ENCODE measurements at regions not wholly inside any gene's neighbourhood (a gene's known extent, or its start where the extent isn't known, plus 50 kb on each side); places are given as distances from the start of the nearest gene placed in this dataset.

GRCh38 chr6:155974811-155975323, 519.2 kb upstream of the NOX3 start:
- Histone ChIP-seq H3K36me3 (no peaks in the 10 kb centered on the region), H3K4me1 (replicated peaks) (no peaks in the 10 kb centered on the region), H3K9me3 (no peaks in the 10 kb centered on the region), H3K27ac (no peak overlapping the region), H3K27me3 (replicated peaks; ENCODE audit: insufficient read depth) (no peaks in the 10 kb centered on the region), H3K4me3 (no peak overlapping the region)
- no peak for TF ChIP-seq POLR2A (IDR thresholded peaks at IDR 0.05)
- TF ChIP-seq POLR2AphosphoS5 (IDR thresholded peaks at IDR 0.05), result no peak
- TF ChIP-seq, protein P1, sequence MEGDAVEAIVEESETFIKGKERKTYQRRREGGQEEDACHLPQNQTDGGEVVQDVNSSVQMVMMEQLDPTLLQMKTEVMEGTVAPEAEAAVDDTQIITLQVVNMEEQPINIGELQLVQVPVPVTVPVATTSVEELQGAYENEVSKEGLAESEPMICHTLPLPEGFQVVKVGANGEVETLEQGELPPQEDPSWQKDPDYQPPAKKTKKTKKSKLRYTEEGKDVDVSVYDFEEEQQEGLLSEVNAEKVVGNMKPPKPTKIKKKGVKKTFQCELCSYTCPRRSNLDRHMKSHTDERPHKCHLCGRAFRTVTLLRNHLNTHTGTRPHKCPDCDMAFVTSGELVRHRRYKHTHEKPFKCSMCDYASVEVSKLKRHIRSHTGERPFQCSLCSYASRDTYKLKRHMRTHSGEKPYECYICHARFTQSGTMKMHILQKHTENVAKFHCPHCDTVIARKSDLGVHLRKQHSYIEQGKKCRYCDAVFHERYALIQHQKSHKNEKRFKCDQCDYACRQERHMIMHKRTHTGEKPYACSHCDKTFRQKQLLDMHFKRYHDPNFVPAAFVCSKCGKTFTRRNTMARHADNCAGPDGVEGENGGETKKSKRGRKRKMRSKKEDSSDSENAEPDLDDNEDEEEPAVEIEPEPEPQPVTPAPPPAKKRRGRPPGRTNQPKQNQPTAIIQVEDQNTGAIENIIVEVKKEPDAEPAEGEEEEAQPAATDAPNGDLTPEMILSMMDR (IDR thresholded peaks at IDR 0.05), result no peak
- DNase-seq (ENCODE audit: low spot score), result no peak
- WGBS, result 57% methylated on average over 9 of the region's 9 CpGs
- intact Hi-C loops (cut with DNase I), result no loop called here

DNA sequence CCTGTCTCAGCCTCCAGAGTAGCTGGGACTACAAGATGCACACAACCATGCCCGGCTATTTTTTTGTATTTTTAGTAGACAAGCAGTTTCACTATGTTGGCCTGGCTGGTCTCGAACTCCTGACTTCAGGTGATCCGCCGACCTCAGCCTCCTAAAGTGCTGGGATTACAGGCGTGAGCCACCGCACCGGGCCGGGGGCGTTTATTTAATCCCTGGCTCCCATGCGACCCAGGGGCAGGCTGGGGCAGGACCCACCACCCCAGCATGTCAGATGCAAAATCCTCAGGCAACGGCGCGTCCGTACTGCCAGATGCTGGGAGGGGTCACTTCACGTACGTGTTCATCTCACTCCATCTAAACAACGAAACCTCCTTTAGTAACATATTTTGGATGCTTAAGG, 518.7 kb upstream of the NOX3 start:
- TF ChIP-seq POLR2A (IDR thresholded peaks at IDR 0.05) (no peak), POLR2AphosphoS5 (IDR thresholded peaks at IDR 0.05) (no peak)
- TF ChIP-seq, protein P1 (IDR thresholded peaks at IDR 0.05), result no peak
- H3K9me3 ChIP-seq, result no peaks in the 10 kb centered on the region
- no peak overlapping the region for H3K27ac ChIP-seq
- H3K36me3 ChIP-seq, result no peaks in the 10 kb centered on the region
- no peak for DNase-seq (ENCODE audit: low spot score)
- no peaks in the 10 kb centered on the region for H3K27me3 ChIP-seq (replicated peaks; ENCODE audit: insufficient read depth)
- H3K4me1 ChIP-seq (replicated peaks), result no peaks in the 10 kb centered on the region
- intact Hi-C loops (cut with DNase I), result no loop called here
- H3K4me3 ChIP-seq, result no peak overlapping the region
- 79% methylated on average over 17 of the region's 17 CpGs for WGBS

DNA sequence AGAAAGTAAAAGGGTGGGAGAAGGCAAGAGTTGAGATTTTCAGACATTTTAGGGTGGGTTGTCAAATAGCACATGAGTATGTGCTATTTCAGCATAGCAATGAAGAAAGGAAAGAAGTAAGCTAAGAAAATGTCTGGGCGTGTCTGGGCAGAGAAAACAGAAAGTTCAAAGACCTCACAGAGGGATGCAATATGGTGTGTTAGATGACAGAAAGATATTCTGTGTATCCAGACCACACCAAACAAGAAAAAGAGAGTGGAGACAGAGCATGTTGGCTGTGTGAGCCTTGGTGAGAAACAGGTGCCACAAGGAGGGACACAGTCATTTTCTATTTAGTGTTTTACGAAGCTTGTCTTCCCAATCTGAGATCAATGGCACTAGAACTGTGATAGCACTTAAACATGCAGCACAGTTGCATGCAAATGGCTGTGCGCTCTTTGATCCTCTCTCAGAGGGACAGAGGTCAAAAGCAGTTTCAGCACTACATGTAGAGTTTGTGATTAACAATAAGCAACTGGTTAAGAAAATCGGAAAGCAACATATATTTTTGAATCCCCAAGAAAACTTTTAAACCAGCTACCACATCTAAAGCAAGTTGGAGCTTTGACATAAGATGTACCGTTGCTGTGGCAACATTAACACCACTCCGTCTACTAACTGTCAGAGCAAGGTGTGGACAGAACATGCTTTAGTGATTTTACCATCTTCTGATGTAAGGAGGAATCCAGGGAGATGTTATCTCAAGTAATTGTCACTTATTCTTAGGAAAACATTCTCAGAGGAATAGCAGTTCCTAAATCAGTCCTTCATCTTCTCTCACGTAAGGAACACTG, 515.5 kb upstream of the NOX3 start:
- H3K4me3 ChIP-seq, result no peak overlapping the region
- TF ChIP-seq POLR2A (IDR thresholded peaks at IDR 0.05) (no peak), POLR2AphosphoS5 (IDR thresholded peaks at IDR 0.05) (no peak)
- TF ChIP-seq, protein P1 (IDR thresholded peaks at IDR 0.05), result no peak
- WGBS, result 75% methylated on average over 7 of the region's 7 CpGs
- no peak overlapping the region for H3K27ac ChIP-seq
- H3K36me3 ChIP-seq, result no peaks in the 10 kb centered on the region
- no peak for DNase-seq (ENCODE audit: low spot score)
- no peaks in the 10 kb centered on the region for H3K9me3 ChIP-seq
- H3K27me3 ChIP-seq (replicated peaks; ENCODE audit: insufficient read depth), result no peaks in the 10 kb centered on the region
- no peaks in the 10 kb centered on the region for H3K4me1 ChIP-seq (replicated peaks)
- intact Hi-C loops (cut with DNase I), result no loop called here

DNA sequence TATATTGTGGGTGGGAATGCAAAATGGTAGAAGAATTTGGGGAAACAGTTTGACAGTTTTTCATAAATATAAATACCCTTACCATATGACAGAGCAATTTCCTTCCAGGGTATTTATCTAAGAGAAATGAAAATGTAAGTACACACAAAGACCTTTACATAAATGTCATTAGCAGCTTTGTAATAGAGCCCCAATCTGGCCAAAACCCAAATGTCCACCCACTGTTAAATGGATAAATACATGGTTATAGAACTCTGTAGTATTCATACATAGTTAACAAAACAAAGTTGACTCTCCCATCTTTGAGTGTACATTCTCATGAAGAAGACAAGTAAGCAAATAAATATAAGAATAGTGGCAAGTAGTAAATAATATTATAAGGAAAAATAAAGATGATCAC, 514.8 kb upstream of the NOX3 start:
- H3K4me1 ChIP-seq (replicated peaks), result no peaks in the 10 kb centered on the region
- intact Hi-C loops (cut with DNase I), result no loop called here
- H3K27me3 ChIP-seq (replicated peaks; ENCODE audit: insufficient read depth), result no peaks in the 10 kb centered on the region
- TF ChIP-seq, protein P1 (IDR thresholded peaks at IDR 0.05), result no peak
- TF ChIP-seq POLR2AphosphoS5 (IDR thresholded peaks at IDR 0.05) (no peak), POLR2A (IDR thresholded peaks at IDR 0.05) (no peak)
- no peaks in the 10 kb centered on the region for H3K36me3 ChIP-seq
- no peaks in the 10 kb centered on the region for H3K9me3 ChIP-seq
- H3K4me3 ChIP-seq, result no peak overlapping the region
- no peak for DNase-seq (ENCODE audit: low spot score)
- no peak overlapping the region for H3K27ac ChIP-seq

- Histone ChIP-seq H3K36me3 (no peaks in the 10 kb centered on the region), H3K9me3 (no peaks in the 10 kb centered on the region), H3K27ac (no peak overlapping the region), H3K4me3 (no peak overlapping the region), H3K4me1 (replicated peaks) (no peaks in the 10 kb centered on the region), H3K27me3 (replicated peaks; ENCODE audit: insufficient read depth) (no peaks in the 10 kb centered on the region)
- TF ChIP-seq, protein P1 (IDR thresholded peaks at IDR 0.05), result no peak
- TF ChIP-seq POLR2A (IDR thresholded peaks at IDR 0.05) (no peak), POLR2AphosphoS5 (IDR thresholded peaks at IDR 0.05) (no peak)
- intact Hi-C loops (cut with DNase I), result no loop called here
- DNase-seq (ENCODE audit: low spot score), result no peak
- 96% methylated on average over 1 of the region's 1 CpG for WGBS
Measured at GRCh38 chr6:155968921-155969320, 513.3 kb upstream of the NOX3 start.

All from prostate gland (tissue), 2 donors.